ENCODE measurements at regions not wholly inside any gene's neighbourhood (a gene's known extent, or its start where the extent isn't known, plus 50 kb on each side); places are given as distances from the start of the nearest gene placed in this dataset.

- DNase-seq, result no peak
Measured at GRCh38 chr7:24341691-24342413, 57.9 kb downstream of the NPY start.

GRCh38 chr7:24343614-24344013 is 59.6 kb downstream of the NPY start:
- DNase-seq, result no peak

GRCh38 chr7:24346129-24346528 is 62.1 kb downstream of the NPY start:
- DNase-seq, result no peak

- DNase-seq, result no peak
Measured at GRCh38 chr7:24346716-24347115, 62.7 kb downstream of the NPY start.

GRCh38 chr7:24349339-24349738 is 65.3 kb downstream of the NPY start:
- DNase-seq, result no peak

GRCh38 chr7:24354456-24354855 is 70.5 kb downstream of the NPY start:
- no peak for DNase-seq

GRCh38 chr7:24356718-24357386 is 72.9 kb downstream of the NPY start:
- no peak for DNase-seq

- DNase-seq, result no peak
Measured at GRCh38 chr7:24361001-24361400, 77.0 kb downstream of the NPY start.

- no peak for DNase-seq
Measured at GRCh38 chr7:24365606-24366005, 81.6 kb downstream of the NPY start.

GRCh38 chr7:24366876-24367275 is 82.9 kb downstream of the NPY start:
- no peak for DNase-seq

- DNase-seq, result no peak
Measured at GRCh38 chr7:24368161-24368560, 84.2 kb downstream of the NPY start.

- no peak for DNase-seq
Measured at GRCh38 chr7:24370541-24370940, 86.6 kb downstream of the NPY start.

GRCh38 chr7:24372961-24373955 is 89.3 kb downstream of the NPY start:
- no peak for DNase-seq

- no peak for DNase-seq
Measured at GRCh38 chr7:24378871-24379616, 95.1 kb downstream of the NPY start.

- no peak for DNase-seq
Measured at GRCh38 chr7:24381894-24382505, 98.0 kb downstream of the NPY start.

GRCh38 chr7:24383055-24383454 is 99.1 kb downstream of the NPY start:
- no peak for DNase-seq

GRCh38 chr7:24384362-24385030 is 100.5 kb downstream of the NPY start:
- no peak for DNase-seq

GRCh38 chr7:24388212-24388611 is 104.2 kb downstream of the NPY start:
- DNase-seq, result no peak

- no peak for DNase-seq
Measured at GRCh38 chr7:24390376-24391157, 106.6 kb downstream of the NPY start.

- DNase-seq, result no peak
Measured at GRCh38 chr7:24392774-24393173, 108.8 kb downstream of the NPY start.

GRCh38 chr7:24395512-24395911 is 111.5 kb downstream of the NPY start:
- no peak for DNase-seq
